MM.1S (cell line): ENCODE measurements at regions not wholly inside any gene's neighbourhood (a gene's known extent, or its start where the extent isn't known, plus 50 kb on each side); places are given as distances from the start of the nearest gene placed in this dataset.

Experiments used
- CTCF ChIP-seq: fragments of 300-600 bp; sonication (generic); IDR thresholded peaks from 2 replicates; pipeline ENCODE4 v1.5.1; 2016; ENCODE audit warnings: antibody characterized with exemption, low read length, mixed read lengths
- EZH2 ChIP-seq: fragments of 300-600 bp; sonication (generic); optimal IDR thresholded peaks from 2 replicates; pipeline ENCODE3; 2017; ENCODE audit warnings: low read depth, mild to moderate bottlenecking, antibody characterized with exemption, low read length, mixed read lengths
- EZH2phosphoT487 ChIP-seq: fragments of 300-600 bp; sonication (generic); IDR thresholded peaks from 2 replicates; pipeline ENCODE4 v1.6.1; 2018; ENCODE audit warnings: antibody characterized with exemption, low read length

GRCh38 chr14:39614297-39614923 is 182.2 kb upstream of the FBXO33 start:
- TF ChIP-seq CTCF (no peak), EZH2 (no peak), EZH2phosphoT487 (no peak)
